ENCODE measurements at regions not wholly inside any gene's neighbourhood (a gene's known extent, or its start where the extent isn't known, plus 50 kb on each side); places are given as distances from the start of the nearest gene placed in this dataset.
"Not testable (repeated sequence)": the region's sequence is repeated elsewhere in the genome, so short reads cannot be mapped to it uniquely, and the experiment has no call there.

- DNase-seq (ENCODE audit: low spot score), result no peak
These were observed 1403.6 kb downstream of the SUCLG1 start for GRCh38 chr2:83055376-83056010.

DNA sequence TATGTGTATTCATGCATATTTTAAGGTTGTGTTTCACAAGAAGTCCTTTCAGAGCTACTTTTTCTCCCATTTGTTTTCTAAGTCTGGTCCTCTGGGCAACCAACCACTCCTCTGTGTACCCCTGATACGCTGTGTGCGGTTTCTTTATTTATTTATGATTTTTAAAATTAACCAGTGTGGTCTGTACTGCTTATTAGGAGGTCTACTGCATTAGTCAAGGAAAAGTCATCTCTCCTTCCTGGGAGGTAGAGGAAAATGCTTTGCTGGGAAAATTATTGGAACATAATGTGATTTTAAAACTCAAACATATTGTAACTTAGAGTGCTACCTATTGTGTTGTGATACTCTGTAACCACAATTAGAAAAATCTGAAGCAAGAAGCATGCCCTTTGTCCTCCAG lies 1404.3 kb downstream of the SUCLG1 start:
- DNase-seq (ENCODE audit: low spot score), result no peak

DNA sequence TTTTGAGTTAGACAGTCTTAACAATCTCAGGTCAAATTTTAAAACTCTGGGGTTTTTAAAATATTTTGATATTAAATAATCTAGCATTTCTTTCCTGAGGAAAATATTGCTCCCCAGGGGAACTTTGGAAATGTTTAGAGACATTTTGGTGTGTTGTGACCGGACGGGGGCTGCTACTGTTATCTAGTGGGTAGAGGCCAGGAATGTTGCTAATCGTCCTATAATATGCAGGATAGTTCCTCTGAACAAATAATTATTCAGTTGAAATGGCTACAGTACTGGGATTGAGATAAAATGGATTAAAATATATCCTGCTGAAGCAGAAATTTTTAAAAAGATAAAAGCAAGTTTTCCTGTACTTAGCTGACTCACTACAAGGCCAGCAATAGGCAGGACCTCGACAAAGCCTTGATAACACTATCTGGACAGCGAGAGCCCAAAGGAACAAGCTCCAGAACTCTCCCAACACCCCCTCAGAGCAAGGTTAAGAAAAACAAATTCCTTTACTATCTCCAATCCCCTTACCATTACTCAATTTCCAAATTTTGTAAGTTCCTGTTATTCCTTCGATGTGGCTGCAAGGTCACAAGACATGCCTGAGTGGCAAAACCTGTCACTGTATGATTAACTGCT lies 1407.4 kb downstream of the SUCLG1 start:
- DNase-seq (ENCODE audit: low spot score), result no peak

- no peak for DNase-seq (ENCODE audit: low spot score)
These were observed 1417.0 kb downstream of the SUCLG1 start for GRCh38 chr2:83042053-83042452.

DNA sequence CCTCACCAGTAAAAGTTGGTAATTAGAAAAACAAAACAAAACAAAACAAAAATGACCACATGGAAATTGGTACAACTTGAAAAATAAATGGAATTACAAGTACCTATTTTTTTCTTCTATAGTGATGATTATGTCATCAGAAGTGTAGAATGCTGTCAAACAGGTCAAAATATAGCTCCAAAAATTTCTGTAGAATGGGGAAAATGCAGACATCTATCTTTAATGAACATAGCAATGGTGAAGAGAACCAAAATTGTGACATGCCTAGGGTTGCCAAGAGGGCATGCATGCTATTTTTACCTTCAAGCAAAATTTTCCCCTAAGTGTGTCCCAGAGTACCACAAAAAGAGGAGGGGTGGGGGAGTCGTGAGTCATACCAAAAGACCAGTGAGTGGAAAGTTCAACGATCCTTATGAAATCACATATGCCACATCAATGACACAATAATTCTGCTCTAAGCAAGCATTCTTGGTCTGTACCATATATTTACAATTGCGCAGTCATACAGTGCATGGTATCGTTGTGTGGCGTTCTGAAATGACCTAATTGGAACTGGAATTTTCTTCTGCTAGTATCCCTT lies 1436.4 kb downstream of the SUCLG1 start:
- no peak for DNase-seq (ENCODE audit: low spot score)

DNA sequence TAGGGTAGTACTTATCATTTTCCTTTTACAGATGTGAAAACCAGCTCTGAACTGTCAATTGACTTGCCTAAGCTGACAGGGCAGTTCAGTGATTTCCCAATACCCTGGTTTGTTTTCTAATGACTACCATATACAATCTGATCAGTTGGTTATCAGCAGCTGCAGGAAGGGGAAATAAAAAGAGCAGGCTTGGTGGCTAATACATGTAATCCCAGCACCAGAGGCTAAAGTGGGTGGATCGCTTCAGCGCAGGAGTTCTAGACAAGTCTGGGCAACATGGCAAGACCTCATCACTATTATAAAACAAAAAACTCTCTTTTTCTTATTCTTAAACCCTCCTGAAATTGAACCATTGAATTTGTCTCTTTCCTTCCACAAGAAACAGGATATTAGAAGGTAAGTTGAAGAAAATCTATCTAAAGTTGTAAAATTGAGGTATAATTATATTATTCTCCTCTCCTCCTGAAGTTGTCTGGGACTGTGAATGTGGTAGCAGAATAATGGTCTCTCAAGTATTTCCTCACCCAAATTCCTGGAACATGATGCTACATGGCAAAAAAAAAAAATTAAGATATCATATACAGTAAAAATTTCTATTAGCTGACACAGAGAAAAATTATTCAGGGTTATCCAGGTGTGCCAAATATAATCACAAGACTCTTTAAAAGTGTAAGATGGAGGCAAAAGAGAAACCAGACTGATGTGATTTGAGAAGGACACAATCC lies 1441.6 kb downstream of the SUCLG1 start:
- no peak for DNase-seq (ENCODE audit: low spot score)

DNA sequence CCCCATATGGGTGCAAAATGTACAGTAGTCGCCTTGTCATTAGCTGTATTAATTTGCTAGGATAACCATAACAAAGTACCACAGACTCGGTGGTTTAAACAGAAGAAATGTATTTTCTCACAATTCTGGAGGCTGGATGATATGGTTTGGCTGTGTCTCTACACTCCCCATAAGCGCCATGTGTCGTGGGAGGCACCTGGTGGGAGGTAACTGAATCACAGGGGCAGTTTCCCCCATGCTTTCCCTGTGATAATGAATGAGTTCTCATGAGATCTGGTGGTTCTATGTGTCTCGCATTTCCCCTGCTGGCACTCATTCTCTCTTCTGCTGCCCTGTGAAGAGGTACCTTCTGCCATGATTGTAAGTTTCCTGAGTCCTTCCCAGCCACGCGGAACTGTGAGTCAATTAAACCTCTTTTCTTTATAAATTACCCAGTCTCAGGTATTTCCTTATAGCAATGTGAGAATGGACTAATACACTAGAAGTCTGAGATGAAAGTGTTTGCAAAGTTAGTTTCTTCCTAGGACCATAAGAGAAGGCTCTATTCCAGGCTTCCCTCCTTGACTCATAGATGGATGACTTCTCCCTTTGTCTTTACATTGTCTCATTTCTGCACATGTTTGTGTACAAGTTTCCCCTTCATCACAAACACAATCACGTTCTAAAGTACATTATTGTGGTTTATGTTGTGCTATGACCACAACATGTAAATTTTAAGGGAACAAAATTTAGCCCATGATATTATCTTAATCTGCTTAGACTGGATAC lies 1442.6 kb downstream of the SUCLG1 start:
- no peak for DNase-seq (ENCODE audit: low spot score)

- no peak for DNase-seq (ENCODE audit: low spot score)
These were observed 1443.2 kb downstream of the SUCLG1 start for GRCh38 chr2:83015900-83016299.

DNA sequence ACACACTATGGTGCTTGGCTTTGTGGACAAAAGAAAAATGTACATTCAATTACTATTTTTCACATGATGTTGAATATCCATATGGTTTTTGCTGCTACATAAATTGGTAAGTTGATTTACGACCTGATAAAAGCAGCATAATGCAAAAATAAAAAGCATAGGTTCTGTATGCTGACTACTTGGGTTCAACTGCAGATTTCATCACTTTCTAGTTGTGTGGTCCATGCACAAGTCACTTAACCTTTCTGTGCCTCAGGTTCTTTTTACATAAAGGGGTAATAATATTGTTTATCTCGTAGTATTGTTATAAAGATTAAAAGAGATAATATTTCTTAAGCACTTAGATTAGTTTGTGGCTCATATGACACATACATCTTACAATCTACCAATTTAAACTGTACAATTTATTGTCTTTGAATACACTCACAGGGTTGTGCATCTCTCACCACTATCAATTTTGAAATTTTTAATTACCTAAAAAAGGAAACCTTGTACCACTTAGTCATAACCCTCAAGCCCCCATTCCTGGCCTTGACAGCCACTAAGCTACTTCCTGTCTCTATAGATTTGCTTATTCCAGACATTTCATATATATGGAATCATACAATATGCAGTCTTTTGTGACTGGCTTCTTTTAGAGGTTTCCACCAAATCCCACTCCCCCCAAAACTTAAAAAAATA lies 1443.9 kb downstream of the SUCLG1 start:
- DNase-seq (ENCODE audit: low spot score), result no peak

- no peak for DNase-seq (ENCODE audit: low spot score)
These were observed 1444.6 kb downstream of the SUCLG1 start for GRCh38 chr2:83014462-83014861.

DNA sequence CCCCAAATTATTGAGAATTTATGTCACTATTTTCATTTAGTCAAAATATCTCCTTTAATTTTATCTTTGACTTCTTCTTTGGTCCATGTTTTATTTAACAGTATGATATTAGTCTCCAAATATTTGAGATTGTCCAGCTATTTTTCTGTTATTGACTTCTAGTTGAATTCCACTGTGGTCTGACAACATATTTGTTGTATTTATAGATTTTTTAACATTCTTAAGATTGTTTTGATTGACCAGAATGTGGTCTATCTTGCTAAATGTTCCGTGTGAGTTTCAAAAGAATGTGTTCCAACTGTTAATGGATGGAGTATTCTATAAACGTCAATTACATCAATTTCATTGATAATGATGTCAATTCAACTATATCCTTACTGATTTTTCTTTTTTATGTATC lies 1452.1 kb downstream of the SUCLG1 start:
- DNase-seq (ENCODE audit: low spot score), result no peak

DNA sequence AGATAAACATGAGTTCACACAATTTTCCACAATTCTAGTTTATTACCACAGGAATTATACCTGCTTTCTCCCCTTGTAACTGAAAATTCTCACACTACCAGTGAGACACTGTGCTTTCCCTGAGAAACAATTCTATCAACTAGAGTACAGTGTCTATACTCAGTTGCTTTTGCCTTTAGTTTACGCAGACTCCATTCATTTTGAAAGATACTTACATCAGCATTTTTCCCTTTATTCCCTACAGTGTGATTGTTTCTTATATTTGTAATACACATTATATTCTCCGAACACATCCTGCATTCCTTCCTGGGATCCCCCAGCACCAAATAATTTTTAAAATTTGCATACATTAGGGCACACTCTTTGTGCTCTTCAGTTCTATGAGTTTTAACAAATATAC lies 1455.5 kb downstream of the SUCLG1 start:
- no peak for DNase-seq (ENCODE audit: low spot score)

DNA sequence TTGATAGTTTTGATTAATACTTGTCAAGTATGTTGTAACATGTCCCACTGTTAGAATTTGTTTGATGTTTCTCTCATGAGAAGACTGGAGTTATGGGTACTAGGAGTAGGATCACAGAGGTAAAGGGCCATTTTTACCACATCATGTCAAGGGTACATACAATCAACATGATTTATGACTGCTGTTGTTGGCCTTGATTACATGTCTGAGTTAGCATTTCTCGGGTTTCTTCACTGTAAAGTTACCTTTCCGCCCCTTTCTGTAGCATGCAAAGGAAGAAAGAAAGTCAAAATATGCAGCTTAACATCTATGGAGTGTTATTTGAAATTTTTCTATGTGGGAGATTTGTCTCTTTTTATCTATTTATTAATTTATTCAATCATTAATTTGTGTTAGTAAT lies 1456.4 kb downstream of the SUCLG1 start:
- DNase-seq (ENCODE audit: low spot score), result no peak

DNA sequence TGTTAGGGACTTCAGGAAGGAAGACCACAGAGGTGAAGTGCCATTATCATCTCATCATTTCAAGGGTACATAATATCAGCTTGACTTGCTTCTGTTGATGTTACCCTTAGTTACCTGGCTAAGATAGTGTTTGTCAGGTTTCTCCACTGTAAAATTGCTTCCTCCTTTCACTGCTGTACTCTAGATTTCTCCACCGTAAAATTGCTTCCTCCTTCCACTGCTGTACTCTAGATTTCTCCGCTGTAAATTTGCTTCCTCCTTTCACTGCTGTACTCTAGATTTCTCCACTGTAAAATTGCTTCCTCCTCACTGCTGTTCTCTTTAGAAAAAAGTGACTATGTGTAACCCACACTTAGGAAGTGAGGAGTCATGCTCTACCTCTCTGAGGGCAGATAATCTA lies 1460.3 kb downstream of the SUCLG1 start:
- no peak for DNase-seq (ENCODE audit: low spot score)

DNA sequence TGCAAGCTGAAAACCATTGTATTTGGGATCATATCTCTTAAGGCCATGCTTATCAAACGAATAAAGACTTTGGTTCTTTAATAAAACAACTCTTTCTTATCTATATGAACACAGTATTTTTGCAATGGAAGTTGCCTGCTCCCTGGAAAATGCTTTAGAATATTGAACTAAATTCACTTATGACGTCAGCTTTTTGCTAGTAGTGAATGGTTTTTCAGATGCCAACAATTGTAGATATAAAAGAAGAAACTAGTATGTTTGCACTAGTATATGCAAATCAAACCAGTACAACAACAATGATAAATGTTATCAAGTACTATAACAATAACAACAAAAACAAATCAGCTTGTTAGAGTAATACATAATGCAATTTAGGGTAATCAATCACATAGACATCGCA lies 1462.9 kb downstream of the SUCLG1 start:
- no peak for DNase-seq (ENCODE audit: low spot score)

DNA sequence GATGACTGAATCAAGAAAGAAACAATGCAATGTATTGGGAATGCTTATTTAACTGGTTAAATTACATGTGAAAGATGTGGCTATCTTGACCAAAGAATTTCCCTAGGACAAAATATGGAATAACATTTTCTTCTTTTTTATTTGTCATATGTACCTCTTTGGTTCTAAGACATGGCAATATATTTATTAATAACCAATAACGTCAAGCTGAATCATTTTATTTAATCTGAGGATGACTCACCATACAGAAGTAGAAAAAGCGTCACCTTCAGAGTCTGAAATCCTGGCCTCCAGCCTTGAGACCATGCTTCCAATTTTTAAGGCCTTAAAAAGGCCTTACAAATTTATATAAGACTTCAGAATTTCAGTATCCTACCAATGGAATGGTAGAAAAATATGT lies 1464.9 kb downstream of the SUCLG1 start:
- DNase-seq (ENCODE audit: low spot score), result no peak

- DNase-seq (ENCODE audit: low spot score), result no peak
These were observed 1465.5 kb downstream of the SUCLG1 start for GRCh38 chr2:82993609-82994008.

DNA sequence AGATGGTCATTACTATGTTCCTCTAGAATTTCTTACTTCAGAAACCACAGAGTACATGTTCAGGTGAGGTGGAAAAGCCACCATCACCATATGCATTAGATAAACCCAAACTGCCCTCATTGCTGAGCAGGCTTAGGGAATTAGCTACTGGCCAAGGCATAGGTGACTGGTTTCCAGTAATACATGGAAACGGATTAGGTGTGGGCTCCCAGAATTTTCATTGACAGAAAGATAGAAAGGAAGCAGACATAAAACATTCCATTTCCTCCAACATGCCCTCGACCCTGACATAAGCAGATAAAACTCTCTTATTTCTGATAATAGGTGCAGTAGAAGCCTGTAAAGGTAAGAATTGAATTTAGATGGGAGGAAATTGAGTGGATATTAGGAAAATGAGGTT lies 1466.1 kb downstream of the SUCLG1 start:
- no peak for DNase-seq (ENCODE audit: low spot score)

GRCh38 chr2:82987706-82988105 lies 1471.4 kb downstream of the SUCLG1 start:
- not testable (repeated sequence) for DNase-seq (ENCODE audit: low spot score)

- DNase-seq (ENCODE audit: low spot score), result no peak
These were observed 1472.2 kb downstream of the SUCLG1 start for GRCh38 chr2:82986899-82987298.

GRCh38 chr2:82985572-82986197 lies 1473.4 kb downstream of the SUCLG1 start:
- DNase-seq (ENCODE audit: low spot score), result no peak
